Left renal cortex interstitium (tissue), 4 donors: ENCODE measurements at regions not wholly inside any gene's neighbourhood (a gene's known extent, or its start where the extent isn't known, plus 50 kb on each side); places are given as distances from the start of the nearest gene placed in this dataset.
"Not testable (repeated sequence)": the region's sequence is repeated elsewhere in the genome, so short reads cannot be mapped to it uniquely, and the experiment has no call there.

Source experiments
- DNase-seq, 4 donors: peaks; one replicate each; pipeline ENCODE4 v3.0.0-alpha.2; 2013; ENCODE audit warnings: low read depth in 4 of 4, low spot score in 2 of 4, missing footprints in 1 of 4

- DNase-seq = no peak
Observed at GRCh38 chr11:106551744-106552673, 466.3 kb downstream of the GUCY1A2 start.

DNA sequence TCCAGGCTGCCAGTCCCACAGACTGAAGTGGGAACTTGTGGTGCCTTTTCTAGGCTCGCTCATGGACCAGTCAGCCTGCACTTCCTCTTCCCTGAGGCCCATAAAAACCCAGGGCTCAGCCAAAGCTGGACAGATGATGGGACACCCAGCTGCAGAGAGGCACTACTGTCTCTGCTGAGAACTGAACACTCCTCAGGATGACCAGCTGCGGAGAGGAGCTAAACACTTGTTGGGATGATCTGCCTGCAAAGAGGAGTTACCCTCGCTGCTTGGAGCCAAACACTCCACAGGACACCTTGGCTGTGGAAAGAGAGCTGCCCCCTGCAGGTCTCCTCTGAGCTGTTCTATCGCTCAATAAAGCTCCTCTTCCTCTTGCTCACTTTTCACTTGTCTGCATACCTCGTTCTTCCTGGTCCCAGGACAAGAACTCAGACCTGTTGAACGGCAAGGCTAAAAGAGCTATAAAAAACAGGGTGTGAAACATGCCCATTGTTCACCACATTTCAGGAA is 465.5 kb downstream of the GUCY1A2 start:
- no peak for DNase-seq

DNA sequence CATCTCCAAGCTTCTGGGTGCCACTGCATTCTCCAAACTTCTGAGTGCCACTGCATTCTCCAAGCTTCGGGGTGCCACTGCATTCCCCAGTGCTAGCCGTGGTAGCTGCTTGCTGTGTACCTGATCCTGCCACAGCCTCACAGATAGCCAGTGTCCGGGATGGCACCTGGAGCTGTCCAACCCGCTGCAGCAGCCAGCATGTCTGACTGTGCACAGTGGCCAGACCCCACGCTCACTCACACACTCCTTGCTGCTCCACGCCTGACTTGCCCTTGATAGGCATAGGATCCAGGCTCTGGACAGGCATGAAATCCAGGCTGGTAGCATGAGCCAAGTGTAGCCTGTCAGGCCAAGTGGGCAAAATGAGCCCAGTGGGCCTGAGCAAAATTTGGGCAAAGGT is 465.0 kb downstream of the GUCY1A2 start:
- no peak for DNase-seq

GRCh38 chr11:106555566-106556250 is 462.6 kb downstream of the GUCY1A2 start:
- not testable (repeated sequence) for DNase-seq

GRCh38 chr11:106565326-106565725 is 452.9 kb downstream of the GUCY1A2 start:
- DNase-seq = no peak

DNA sequence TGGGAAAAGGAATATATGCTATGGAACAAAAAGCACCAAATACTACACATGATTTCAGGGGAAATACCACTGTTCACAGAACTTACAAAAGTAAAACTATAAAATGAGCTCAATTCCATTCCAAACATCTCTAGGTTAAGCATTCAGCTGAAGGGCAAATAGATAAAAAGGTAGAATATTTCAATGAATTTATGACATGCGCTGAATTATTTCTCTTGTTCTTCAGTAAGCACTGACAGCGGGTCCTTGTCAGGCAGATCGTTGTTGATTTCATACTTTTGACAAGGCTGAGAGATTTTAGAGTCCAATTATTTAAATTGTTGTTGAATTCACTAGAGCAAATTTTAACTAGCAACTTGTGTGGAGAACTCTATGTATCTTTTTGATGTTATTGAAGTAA is 449.6 kb downstream of the GUCY1A2 start:
- no peak for DNase-seq

DNA sequence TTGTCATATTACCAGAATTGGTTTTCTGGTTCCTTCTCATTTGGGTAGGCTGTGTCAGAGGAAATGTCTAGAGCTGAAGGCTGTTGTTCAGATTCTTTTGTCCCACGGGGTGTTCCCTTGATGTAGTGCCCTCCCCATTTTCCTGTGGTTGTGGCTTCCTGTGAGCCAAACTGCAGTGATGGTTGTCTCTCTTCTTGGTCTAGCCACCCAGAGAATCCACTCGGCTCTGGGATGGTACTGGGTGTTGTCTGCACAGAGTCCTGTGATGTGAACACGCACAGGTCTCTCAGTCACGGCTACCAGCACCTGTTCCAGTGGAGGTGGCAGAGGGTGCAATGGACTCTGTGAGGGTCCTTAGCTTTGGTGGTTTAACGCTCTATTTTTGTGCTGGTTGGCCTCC is 440.9 kb downstream of the GUCY1A2 start:
- DNase-seq = not testable (repeated sequence)

DNA sequence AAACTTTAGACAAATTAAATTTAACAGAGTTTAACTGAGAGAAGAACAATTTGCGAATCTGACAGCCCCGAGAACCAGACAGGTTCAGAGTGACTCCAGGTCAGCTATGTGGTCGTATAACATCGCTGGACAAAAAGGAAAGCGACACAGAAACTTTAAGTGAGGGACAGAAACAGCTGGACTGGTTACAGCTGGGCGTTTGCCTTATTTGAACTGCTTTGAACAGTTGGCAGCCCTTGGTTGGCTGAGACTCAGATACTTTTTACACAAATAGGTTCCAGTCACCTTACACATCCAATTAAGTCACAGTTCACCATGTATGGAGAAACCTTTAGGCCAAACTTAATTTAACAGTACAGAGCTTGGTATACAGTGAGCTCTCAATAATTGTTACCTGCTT is 436.9 kb downstream of the GUCY1A2 start:
- DNase-seq = no peak

DNA sequence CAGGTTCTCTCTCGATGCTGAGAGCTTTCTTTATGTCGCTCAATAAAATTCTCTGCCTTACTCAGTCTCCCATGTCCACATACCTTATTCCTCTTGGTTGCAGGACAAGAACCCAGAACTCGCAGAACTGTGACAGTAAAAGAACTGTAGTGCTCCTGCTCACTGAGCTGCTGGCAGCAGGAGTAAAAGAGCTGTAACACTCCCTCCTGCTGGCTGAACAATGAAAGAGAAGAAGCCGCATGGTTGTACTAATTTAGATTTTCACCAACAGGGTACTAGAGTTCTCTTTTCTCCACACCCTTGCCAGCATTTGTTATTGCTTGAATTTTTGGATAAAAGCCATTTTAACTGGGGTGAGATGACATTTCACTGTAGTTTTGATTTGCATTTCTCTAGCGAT is 433.2 kb downstream of the GUCY1A2 start:
- DNase-seq = no peak

- no peak for DNase-seq
Observed at GRCh38 chr11:106594751-106595351, 423.4 kb downstream of the GUCY1A2 start.

- no peak for DNase-seq
Observed at GRCh38 chr11:106601684-106602297, 416.5 kb downstream of the GUCY1A2 start.

DNA sequence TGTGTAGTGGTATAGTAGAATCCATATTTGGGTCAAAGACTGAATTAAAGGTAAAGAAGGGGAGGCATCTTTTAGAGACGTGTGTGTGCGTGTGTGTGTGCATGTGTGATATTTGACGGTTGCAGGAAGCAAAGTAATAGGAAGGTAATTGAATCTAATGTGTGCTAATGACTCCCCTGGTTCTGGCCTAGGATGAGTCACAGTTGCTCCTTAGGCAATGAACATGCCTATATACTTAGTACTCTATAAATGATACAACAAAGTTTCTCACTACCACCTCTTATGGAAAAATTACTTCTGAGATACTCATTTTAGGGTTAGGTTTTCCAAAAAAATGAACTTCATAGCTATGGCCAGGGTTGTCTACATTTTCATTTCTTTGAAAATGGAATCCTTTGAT is 409.6 kb downstream of the GUCY1A2 start:
- no peak for DNase-seq

- DNase-seq = no peak
Observed at GRCh38 chr11:106614262-106614661, 404.0 kb downstream of the GUCY1A2 start.

DNA sequence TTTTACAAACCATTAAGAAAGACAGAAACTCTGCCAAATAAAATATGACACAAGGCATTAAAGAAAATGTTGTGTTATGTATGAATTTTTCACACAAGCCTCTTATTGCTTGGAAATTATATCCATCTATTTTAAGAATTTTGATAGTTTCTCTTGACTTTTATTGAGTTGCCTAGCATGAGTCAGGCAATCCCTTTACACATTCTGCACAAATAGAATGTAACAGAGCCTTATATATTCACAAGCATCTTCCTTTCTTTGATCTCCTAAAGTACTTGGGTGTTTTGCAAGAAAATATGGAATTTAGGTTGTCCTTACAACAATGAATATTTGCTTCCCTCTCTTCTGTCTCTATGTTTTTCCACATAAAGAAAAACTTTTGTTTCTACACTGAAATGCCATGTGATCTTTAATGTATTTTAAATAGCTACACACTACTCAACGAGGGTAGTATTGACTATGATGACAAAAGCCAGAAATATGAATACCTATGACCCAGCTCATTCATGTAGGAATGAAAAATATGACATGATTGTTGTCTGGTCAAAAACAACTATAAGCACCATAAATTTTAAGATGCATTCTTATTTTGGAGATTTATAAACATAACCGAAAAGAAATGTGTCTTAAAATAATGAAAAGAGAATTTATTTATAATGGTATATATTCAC is 398.8 kb downstream of the GUCY1A2 start:
- DNase-seq = no peak

DNA sequence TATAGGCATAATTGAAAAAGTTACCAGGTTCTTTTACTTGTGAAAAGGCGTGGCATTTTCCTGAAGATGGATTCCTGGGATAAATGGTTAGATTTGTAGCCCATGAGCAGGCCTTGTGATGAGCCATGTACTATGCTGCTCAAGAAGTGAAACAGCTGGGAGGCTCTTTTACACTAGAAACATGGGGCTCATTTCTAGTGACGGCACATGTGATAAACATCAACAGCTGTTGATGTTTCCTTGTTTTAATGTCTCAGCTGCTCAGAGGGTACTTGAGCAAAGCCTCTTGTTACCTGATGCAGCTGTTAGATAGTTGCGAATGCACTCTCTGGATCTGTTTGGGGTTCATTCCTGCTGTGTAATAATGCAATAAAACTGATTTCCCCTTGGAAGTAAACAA is 396.8 kb downstream of the GUCY1A2 start:
- no peak for DNase-seq
